RWPE1 (cell line): ENCODE measurements at regions not wholly inside any gene's neighbourhood (a gene's known extent, or its start where the extent isn't known, plus 50 kb on each side); places are given as distances from the start of the nearest gene placed in this dataset.

Source experiments
- CTCF ChIA-PET: fragments of 350-600 bp; sonication (Branson Sonifier 250); formaldehyde crosslinking; extraction: SDS; loops from one replicate; lab custom pipeline; 2021; lab: Yijun Ruan, JAX
- POLR2A ChIA-PET: fragments of 400-600 bp; formaldehyde crosslinking; extraction: SDS; loops from one replicate; lab custom pipeline; 2020; ENCODE audit warnings: antibody characterized with exemption; ENCODE audit not compliant: low non-redundant PET; lab: Yijun Ruan, JAX
- DNase-seq: peaks from one replicate; pipeline ENCODE4 v3.0.0; 2012; ENCODE audit warnings: low spot score
- H3K27ac ChIP-seq: fragments of 450-650 bp; 2 replicates; pipeline ENCODE4 v1.5.1; 2017
- CTCF ChIP-seq: fragments of 450-650 bp; conservative IDR thresholded peaks from 2 replicates; pipeline ENCODE4 v1.5.1; 2017; ENCODE audit warnings: low read depth, mild to moderate bottlenecking

- CTCF ChIA-PET = interaction anchor here (0.6 to 0.7 kb wide), 2 partner anchors 149 to 233 kb away, joined by 3 read pairs; no protein-coding TSS in a partner anchor
- POLR2A ChIA-PET = no interaction called here
- TF ChIP-seq CTCF = no peak
- no peak overlapping the region for H3K27ac ChIP-seq
- DNase-seq = no peak
Observed at GRCh38 chr2:18684206-18685038, 95.1 kb upstream of the NT5C1B start.

DNA sequence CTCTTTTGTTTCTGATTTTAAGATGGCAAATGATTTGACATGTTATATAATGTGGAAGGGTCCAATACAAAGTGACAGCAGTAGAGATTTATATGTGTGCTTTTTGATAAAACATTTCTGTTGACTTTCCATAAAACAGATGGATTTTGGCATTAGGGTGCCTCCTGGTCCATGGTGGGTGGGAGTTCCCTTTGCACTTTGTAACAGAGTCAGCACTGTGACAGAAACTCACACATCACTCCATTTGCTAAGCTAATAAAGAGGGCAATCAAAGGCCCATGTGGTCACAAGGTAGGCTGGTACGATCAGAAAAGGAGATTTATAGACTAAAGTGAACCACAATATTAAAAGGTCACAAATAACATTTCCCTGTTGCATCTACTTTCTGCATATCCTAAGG, 93.3 kb upstream of the NT5C1B start:
- no peak for DNase-seq
- no peak overlapping the region for H3K27ac ChIP-seq
- ChIA-PET CTCF (no interaction called here), POLR2A (no interaction called here)
- TF ChIP-seq CTCF = no peak

DNA sequence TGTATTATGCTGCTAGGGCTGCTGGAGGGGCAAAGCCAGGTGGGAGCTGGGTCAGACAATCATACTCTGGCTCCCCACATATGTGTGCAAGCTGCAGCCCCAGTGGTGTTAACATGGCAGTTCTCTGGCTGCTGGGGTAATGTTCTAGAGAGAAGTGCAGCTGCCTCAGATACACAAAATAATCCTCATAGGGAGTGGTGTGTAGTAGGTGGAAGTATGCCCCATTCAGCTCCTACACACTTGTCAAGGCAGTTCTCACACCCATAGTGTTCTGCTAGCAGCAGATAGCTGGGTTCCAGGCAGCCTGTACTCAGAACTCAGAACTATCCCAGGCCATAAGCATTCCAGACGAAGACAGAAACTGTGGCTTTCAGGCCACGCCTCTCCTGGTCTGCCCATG, 87.9 kb upstream of the NT5C1B start:
- CTCF ChIA-PET = no interaction called here
- no peak for DNase-seq
- H3K27ac ChIP-seq = no peak overlapping the region
- POLR2A ChIA-PET = no interaction called here
- TF ChIP-seq CTCF = no peak

- POLR2A ChIA-PET = no interaction called here
- no peak for DNase-seq
- CTCF ChIA-PET = no interaction called here
- no peak for TF ChIP-seq CTCF
- no peak overlapping the region for H3K27ac ChIP-seq
Observed at GRCh38 chr2:18674309-18674708, 84.9 kb upstream of the NT5C1B start.

GRCh38 chr2:18671363-18671762, 82.0 kb upstream of the NT5C1B start:
- DNase-seq = no peak
- TF ChIP-seq CTCF = no peak
- H3K27ac ChIP-seq = no peak overlapping the region
- POLR2A ChIA-PET = no interaction called here
- CTCF ChIA-PET = no interaction called here

DNA sequence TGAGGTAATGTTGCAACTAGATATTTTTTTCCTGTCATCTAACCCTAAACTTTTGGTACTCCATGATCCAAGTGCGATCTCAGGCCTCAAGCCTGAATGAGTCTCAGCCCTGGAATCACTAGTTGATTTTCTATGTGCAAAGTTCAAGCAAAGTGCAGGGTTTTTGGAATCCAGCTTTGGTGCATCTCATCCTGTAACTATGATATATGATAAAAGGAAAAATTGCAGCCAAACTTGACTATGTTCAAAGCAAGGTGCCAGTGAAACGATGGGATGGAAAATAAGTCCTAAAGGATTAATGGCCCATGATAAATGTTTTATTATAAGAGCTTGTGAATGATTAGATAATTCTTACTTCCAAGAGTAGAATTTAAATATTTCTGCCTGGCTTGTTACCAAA, 78.9 kb upstream of the NT5C1B start:
- H3K27ac ChIP-seq = no peak overlapping the region
- no peak for DNase-seq
- POLR2A ChIA-PET = no interaction called here
- CTCF ChIA-PET = no interaction called here
- TF ChIP-seq CTCF = no peak
